Gastrocnemius medialis (tissue), 4 donors: ENCODE measurements at regions not wholly inside any gene's neighbourhood (a gene's known extent, or its start where the extent isn't known, plus 50 kb on each side); places are given as distances from the start of the nearest gene placed in this dataset.
"Not testable (repeated sequence)": the region's sequence is repeated elsewhere in the genome, so short reads cannot be mapped to it uniquely, and the experiment has no call there.

Source experiments
- POLR2A ChIP-seq, 2 donors: fragments of 450-650 bp; IDR thresholded peaks; one replicate each; pipeline ENCODE4 v1.6.1; 2017; ENCODE audit warnings: antibody characterized with exemption in 2 of 2, mild to moderate bottlenecking in 2 of 2, moderate library complexity in 2 of 2
- TF ChIP-seq, protein P1 (sequence below), 5 experiments: fragments of 450-650 bp in 3 of 5; fragments of 200-600 bp in 2 of 5; sonication (generic) in 2 of 5; IDR thresholded peaks in 4 of 5; conservative IDR thresholded peaks in 1 of 5; 1 replicate in 4 of 5; 2 replicates in 1 of 5; pipeline ENCODE4 v1.5.1; 2016 to 2019; ENCODE audit warnings: antibody characterized with exemption in 5 of 5, mild to moderate bottlenecking in 3 of 5, moderate library complexity in 3 of 5

DNA sequence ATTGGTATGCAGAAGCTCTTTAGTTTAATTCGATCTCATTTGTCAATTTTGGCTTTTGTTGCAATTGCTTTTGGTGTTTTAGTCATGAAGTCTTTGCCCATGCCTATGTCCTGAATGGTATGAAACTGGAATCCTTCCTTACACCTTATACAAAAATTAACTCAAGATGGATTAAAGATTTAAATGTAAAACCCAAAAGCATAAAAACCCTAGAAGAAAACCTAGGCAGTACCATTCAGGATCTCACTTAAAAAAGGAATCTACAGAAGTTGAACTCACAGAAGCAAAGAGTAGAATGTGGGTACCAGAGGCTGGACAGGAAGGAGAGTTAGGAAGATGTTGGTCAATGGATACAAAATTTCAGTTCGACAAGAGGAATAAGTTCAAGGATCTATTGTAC is 249.9 kb downstream of the DOK5 start:
- TF ChIP-seq, protein P1, sequence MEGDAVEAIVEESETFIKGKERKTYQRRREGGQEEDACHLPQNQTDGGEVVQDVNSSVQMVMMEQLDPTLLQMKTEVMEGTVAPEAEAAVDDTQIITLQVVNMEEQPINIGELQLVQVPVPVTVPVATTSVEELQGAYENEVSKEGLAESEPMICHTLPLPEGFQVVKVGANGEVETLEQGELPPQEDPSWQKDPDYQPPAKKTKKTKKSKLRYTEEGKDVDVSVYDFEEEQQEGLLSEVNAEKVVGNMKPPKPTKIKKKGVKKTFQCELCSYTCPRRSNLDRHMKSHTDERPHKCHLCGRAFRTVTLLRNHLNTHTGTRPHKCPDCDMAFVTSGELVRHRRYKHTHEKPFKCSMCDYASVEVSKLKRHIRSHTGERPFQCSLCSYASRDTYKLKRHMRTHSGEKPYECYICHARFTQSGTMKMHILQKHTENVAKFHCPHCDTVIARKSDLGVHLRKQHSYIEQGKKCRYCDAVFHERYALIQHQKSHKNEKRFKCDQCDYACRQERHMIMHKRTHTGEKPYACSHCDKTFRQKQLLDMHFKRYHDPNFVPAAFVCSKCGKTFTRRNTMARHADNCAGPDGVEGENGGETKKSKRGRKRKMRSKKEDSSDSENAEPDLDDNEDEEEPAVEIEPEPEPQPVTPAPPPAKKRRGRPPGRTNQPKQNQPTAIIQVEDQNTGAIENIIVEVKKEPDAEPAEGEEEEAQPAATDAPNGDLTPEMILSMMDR (IDR thresholded peaks at IDR 0.05 in 4 of 5, conservative IDR thresholded peaks at IDR 0.05 in 1 of 5), result not testable (repeated sequence)
- TF ChIP-seq POLR2A (IDR thresholded peaks at IDR 0.05), result not testable (repeated sequence)
